NCI-H1436 (cell line): ENCODE measurements at regions not wholly inside any gene's neighbourhood (a gene's known extent, or its start where the extent isn't known, plus 50 kb on each side); places are given as distances from the start of the nearest gene placed in this dataset.

ENCODE experiments used
- DNase-seq: peaks from one replicate; lab custom pipeline; 2025; lab: John Stamatoyannopoulos, UW

GRCh38 chr7:86947929-86948328 is 111.5 kb downstream of the ELAPOR2 start:
- DNase-seq: no peak

DNA sequence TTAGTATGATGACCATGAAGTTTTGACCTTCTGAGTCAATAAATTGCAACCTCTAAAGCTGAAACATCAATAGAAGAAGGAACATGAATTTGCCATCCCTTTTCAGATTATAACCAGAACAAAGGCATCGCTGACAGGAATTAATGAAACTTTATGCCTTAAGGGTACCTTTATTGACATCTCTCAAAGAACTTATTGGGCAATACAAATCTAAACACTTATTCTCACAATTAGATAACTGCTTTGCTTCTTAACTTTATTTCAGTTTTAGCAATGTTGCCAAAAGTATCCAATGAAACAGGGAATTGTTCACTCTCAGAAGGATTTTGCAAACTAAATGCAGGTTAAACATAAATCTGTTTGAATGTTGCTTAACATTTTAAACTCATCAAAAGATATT is 116.0 kb downstream of the ELAPOR2 start:
- DNase-seq: no peak

DNA sequence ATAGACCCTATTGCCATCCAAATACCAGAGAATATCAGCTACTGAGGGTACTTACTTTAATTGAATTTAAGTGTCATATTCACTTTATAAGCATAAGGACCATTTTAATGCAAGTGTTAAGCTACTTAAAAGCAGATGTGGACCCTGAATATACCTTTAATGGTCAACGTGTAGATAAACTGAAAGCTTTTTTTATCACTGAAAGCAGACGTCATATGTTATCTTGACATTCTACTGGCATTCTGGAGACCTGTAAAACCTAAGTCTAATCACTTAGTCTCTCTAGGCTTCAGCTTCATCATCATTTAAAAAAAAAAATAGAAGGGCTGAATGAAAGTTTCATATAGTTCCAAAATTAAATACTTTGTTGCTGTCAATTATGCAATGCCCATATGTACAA is 116.5 kb downstream of the ELAPOR2 start:
- no peak for DNase-seq

DNA sequence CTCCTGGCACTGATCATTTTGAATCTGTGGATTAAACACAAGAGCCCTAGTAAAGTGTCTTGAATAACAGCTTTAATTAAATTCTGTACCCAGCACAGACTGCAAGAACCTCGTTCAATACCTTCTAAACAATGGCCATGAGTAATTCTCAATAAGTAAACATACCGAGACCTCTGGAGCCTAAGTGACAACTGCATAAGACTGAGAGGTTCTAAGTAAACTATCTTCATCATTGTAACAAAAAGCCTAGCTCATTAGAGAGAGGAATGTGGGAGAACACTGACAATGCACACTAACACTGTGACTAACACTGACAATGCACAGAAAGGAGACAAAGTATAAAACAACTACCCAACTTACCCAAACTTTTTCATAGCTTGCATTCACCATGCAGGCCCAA is 117.4 kb downstream of the ELAPOR2 start:
- DNase-seq: no peak

DNA sequence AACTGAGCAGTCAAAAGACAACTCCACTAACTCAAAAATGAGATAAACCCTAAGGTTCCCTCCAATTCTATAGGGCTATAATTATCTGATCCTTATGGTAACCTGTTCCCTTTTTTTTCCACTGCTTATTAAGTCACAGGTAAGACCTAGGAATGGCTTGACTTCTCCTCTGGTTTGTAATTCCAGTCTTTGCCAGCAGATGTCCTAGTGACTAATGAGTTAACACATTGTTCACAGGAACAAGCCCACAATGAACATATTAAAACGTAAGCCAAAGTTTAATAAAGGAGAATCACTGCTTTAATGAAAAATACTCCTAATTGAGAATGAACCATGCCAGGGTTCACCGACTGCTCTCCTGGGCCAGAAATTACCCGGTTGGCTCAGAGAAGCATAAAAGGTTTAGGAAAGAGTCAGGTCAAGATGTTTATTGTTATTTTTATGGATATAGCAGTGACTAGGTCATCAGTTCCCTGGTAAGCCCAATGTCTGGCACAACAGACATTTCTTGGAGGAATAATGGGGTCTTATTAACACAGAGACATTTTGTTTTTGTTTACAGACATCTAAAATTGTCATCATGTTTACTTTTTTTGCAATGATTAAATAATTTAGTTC is 120.1 kb downstream of the ELAPOR2 start:
- peak; percentile 50 for DNase-seq

- no peak for DNase-seq
Observed at GRCh38 chr7:86937363-86937878, 122.0 kb downstream of the ELAPOR2 start.

GRCh38 chr7:86933295-86933845 is 126.1 kb downstream of the ELAPOR2 start:
- no peak for DNase-seq

DNA sequence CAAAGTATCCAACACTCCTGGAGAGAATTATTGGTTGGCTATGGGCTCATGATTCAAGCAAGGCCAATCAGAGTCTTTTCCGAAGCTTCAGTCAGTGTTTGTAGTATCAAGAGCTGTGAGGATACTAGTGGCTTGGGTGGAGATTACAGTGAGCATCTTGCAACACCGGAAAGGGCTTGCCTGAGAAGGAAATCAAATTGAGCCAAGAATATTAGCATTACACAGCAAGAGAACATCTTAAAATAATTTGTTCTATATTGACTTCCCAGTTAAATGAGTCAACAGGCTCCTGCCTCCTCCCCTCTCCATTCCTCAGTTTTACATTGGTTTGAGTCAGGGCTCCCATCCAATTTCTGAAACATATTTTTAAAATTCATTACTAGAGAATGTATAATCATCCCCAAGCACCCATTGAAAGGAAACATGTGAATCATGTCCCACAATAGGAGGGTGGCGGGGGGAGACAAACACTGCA is 127.4 kb downstream of the ELAPOR2 start:
- DNase-seq: no peak

GRCh38 chr7:86931439-86931838 is 128.0 kb downstream of the ELAPOR2 start:
- DNase-seq: no peak

- no peak for DNase-seq
Observed at GRCh38 chr7:86930554-86931307, 128.7 kb downstream of the ELAPOR2 start.

DNA sequence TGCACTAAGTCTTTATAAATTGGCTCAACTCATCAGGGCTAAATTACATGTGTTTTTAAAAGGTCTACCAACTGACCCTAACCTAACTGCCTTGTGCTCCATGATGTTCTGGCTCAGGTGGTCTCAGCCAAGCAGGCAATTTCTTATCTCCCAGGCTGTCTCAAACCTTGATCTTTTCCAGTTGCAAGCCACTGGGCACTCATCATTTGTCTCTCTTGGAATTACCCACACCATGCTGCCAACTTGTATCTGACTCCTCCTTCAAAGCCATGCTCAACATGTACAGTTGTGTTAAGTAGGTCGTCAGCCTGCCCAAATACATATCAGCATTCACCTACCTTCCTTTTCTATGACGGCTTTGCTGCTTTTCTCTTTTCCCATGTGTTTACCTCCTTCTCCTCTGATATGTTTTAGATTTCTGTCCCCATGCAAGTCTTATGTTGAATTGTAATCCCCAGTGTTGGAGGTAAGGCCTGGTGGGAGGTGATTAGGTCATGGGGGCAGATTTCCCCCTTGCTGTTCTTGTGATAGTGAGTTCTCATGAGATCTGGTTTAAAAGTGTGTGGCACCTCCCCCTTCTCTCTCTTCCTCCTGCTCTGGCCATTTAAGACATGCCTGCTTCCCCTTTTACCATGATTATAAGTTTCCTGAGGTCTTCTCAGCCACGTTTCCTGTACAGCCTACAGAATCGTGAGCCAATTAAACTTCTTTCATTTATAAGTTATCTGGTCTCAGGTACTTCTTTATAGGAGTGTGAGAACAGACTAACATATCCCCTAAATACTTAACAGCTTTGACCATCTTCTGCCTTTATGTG is 130.0 kb downstream of the ELAPOR2 start:
- DNase-seq: no peak

DNA sequence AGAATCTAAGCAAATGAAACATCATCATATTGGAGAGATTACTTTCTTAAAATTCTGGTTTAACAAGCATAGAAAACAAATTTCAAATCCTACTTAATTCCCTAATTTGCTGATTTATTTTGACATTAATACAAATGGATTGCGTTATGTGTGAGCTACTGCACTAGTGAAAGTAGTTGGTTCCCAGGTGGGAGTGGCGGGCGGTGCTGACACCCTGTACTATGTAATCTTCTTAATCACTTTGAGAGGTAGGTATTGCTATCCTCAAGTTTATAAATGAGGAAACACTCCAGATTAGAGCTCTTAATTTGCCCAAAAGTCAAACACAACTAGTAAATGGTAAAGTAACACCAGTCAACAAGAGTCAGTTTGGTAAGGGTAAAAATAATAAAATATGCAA is 131.1 kb downstream of the ELAPOR2 start:
- DNase-seq: no peak

GRCh38 chr7:86926732-86927131 is 132.7 kb downstream of the ELAPOR2 start:
- DNase-seq: peak; percentile 53

DNA sequence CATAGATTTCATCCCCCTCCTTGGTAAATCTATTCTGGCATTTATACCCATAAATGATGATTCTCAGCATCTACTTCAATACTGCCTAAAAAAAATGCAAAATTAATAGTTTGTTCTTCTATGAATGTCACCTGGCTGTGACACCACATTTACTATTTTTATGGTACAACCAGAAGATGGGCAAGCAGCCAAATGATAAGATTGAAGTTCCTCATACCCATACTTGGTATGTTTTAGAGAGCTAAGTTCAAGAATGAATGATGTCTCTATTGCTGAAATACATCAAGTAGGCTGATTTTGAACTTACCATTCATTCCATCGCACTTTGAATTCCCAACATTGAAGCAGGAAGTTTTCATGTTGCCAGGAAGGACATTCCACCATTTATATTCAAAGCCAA is 134.2 kb downstream of the ELAPOR2 start:
- no peak for DNase-seq

GRCh38 chr7:86923527-86923926 is 135.9 kb downstream of the ELAPOR2 start:
- DNase-seq: no peak

GRCh38 chr7:86920154-86920553 is 139.3 kb downstream of the ELAPOR2 start:
- no peak for DNase-seq

DNA sequence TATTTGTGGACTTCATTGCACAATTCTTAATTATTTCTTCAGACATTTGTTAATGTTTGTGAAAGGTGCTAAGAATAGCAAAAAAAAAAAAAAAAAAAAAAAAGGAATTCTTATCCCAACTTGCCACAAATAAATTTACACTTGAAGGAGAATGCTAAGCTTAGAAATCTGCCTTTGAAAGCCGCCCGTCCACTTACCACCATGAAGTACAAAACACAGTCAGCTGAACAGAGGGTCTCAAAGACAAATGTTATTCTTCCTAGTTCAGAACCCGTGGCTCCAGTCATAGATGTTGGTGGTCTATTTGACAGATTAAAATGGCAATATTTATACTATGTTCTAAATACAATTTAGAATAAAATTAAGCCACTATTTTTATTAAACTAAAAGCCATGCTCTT is 141.2 kb downstream of the ELAPOR2 start:
- DNase-seq: no peak

DNA sequence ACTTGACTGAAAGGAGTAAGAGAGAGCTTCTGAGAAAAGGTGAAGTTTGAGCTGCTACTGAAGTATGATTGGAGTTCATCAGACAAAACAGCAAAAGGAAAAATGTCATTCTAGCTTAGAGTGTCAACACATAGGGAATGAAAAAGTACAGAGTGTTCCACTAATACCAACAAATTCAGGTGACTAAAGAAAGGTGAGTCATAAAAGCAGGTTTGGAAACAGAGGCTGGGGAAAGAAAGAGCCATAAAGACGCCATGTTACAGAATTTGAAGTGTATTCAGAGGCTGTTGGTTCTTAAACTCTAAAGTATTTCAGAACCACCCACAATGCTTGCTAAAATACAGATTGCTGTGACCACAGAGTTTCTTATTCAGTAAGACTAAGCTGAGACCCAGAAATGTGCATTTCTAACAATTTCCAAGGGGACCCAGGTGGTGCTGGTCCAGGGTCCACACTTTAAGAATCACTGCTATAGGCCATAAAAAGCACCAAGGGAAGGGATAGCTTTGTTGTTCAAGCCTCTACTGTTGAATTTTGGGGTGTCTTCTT is 143.1 kb downstream of the ELAPOR2 start:
- no peak for DNase-seq

DNA sequence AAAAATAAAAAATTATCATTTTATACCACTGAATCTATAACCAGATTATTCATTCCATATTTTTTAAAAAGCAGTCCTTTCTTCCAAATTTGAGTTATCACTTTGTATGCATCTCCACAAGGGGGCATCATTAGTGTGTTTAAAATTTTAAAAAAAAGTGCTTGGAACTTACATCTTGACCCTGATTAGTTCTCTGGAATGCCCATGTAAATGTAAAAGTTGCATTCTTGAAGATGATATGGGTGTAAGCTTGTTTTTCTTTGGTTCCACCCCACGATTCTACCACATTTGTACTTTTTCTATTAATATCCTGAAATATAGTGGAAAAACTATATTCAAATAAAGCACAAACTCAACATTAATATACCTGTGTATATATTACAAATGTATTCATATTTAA is 144.9 kb downstream of the ELAPOR2 start:
- peak; percentile 11 for DNase-seq
